GM12891 (cell line): ENCODE measurements at regions not wholly inside any gene's neighbourhood (a gene's known extent, or its start where the extent isn't known, plus 50 kb on each side); places are given as distances from the start of the nearest gene placed in this dataset.
"Not testable (repeated sequence)": the region's sequence is repeated elsewhere in the genome, so short reads cannot be mapped to it uniquely, and the experiment has no call there.

Experiments
- POLR2A ChIP-seq: IDR thresholded peaks from 2 replicates; pipeline ENCODE4 v1.6.1; 2011; ENCODE audit warnings: low read depth, low read length, control low read depth
- POLR2AphosphoS5 ChIP-seq: IDR thresholded peaks from 2 replicates; pipeline ENCODE4 v1.6.1; 2011; ENCODE audit warnings: low read depth, low read length, control low read depth
- SPI1 ChIP-seq: IDR thresholded peaks from 2 replicates; pipeline ENCODE4 v1.6.1; 2011; ENCODE audit warnings: low read depth, low read length, control low read depth

- TF ChIP-seq SPI1, POLR2AphosphoS5, POLR2A: not testable (repeated sequence)
These were observed 62.8 kb downstream of the RPS24 start for GRCh38 chr10:78096486-78096885.
